ENCODE measurements at regions not wholly inside any gene's neighbourhood (a gene's known extent, or its start where the extent isn't known, plus 50 kb on each side); places are given as distances from the start of the nearest gene placed in this dataset.

GRCh38 chr2:129175051-129175450 lies 804.4 kb upstream of the RAB6C start:
- Mint-ChIP-seq H3K27ac (no peak overlapping the region), H3K36me3 (no peaks in the 10 kb centered on the region), H3K27me3 (no peaks in the 10 kb centered on the region), H3K4me1 (no peaks in the 10 kb centered on the region), H3K9me3 (peaks cover 0 to 5% (median 0%) of the 10 kb centered on the region in 7 donors), H3K4me3 (no peak overlapping the region)
- H3K27ac ChIP-seq (ENCODE audit: insufficient read depth, low read length, poor library complexity, severe bottlenecking) = no peak overlapping the region
- H3K36me3 ChIP-seq (ENCODE audit: control insufficient read depth, insufficient read depth, low read length) = no peaks in the 10 kb centered on the region
- DNase-seq = no peak
- H3K4me3 ChIP-seq (ENCODE audit: low read depth, low read length) = no peak overlapping the region
- no peak for ATAC-seq (ENCODE audit: low read depth in 2 of 2)
- H3K9me3 ChIP-seq (ENCODE audit: control insufficient read depth in 2 of 2, low read length in 2 of 2) = no peaks in the 10 kb centered on the region
- H3K4me1 ChIP-seq (ENCODE audit: control insufficient read depth, insufficient read depth, low read length, poor library complexity, severe bottlenecking) = no peaks in the 10 kb centered on the region
- no peaks in the 10 kb centered on the region for H3K27me3 ChIP-seq (ENCODE audit: control insufficient read depth, insufficient read depth, low read length)

- no peaks in the 10 kb centered on the region for H3K4me1 Mint-ChIP-seq
- H3K27ac Mint-ChIP-seq = no peak overlapping the region
- H3K4me1 ChIP-seq (ENCODE audit: control insufficient read depth, insufficient read depth, low read length, poor library complexity, severe bottlenecking) = no peaks in the 10 kb centered on the region
- H3K36me3 ChIP-seq (ENCODE audit: control insufficient read depth, insufficient read depth, low read length) = no peaks in the 10 kb centered on the region
- H3K27me3 ChIP-seq (ENCODE audit: control insufficient read depth, insufficient read depth, low read length) = no peaks in the 10 kb centered on the region
- no peaks in the 10 kb centered on the region for H3K27me3 Mint-ChIP-seq
- H3K4me3 ChIP-seq (ENCODE audit: low read depth, low read length) = no peak overlapping the region
- H3K9me3 Mint-ChIP-seq = peaks cover 0 to 5% (median 0%) of the 10 kb centered on the region in 7 donors
- H3K9me3 ChIP-seq (ENCODE audit: control insufficient read depth in 2 of 2, low read length in 2 of 2) = no peaks in the 10 kb centered on the region
- H3K27ac ChIP-seq (ENCODE audit: insufficient read depth, low read length, poor library complexity, severe bottlenecking) = no peak overlapping the region
- no peak overlapping the region for H3K4me3 Mint-ChIP-seq
- ATAC-seq (ENCODE audit: low read depth in 2 of 2) (no peak), DNase-seq (no peak)
- no peaks in the 10 kb centered on the region for H3K36me3 Mint-ChIP-seq
These were observed 803.1 kb upstream of the RAB6C start for GRCh38 chr2:129176375-129176774.

GRCh38 chr2:129178356-129178755 lies 801.1 kb upstream of the RAB6C start:
- Mint-ChIP-seq H3K9me3 (peaks cover 0 to 5% (median 0%) of the 10 kb centered on the region in 7 donors), H3K27me3 (no peaks in the 10 kb centered on the region), H3K4me3 (no peak overlapping the region), H3K27ac (no peak overlapping the region), H3K4me1 (no peaks in the 10 kb centered on the region), H3K36me3 (no peaks in the 10 kb centered on the region)
- Histone ChIP-seq H3K4me3 (ENCODE audit: low read depth, low read length) (no peak overlapping the region), H3K27me3 (ENCODE audit: control insufficient read depth, insufficient read depth, low read length) (no peaks in the 10 kb centered on the region), H3K9me3 (ENCODE audit: control insufficient read depth in 2 of 2, low read length in 2 of 2) (no peaks in the 10 kb centered on the region), H3K27ac (ENCODE audit: insufficient read depth, low read length, poor library complexity, severe bottlenecking) (no peak overlapping the region), H3K4me1 (ENCODE audit: control insufficient read depth, insufficient read depth, low read length, poor library complexity, severe bottlenecking) (no peaks in the 10 kb centered on the region), H3K36me3 (ENCODE audit: control insufficient read depth, insufficient read depth, low read length) (no peaks in the 10 kb centered on the region)
- no peak for ATAC-seq (ENCODE audit: low read depth in 2 of 2)
- DNase-seq = no peak

DNA sequence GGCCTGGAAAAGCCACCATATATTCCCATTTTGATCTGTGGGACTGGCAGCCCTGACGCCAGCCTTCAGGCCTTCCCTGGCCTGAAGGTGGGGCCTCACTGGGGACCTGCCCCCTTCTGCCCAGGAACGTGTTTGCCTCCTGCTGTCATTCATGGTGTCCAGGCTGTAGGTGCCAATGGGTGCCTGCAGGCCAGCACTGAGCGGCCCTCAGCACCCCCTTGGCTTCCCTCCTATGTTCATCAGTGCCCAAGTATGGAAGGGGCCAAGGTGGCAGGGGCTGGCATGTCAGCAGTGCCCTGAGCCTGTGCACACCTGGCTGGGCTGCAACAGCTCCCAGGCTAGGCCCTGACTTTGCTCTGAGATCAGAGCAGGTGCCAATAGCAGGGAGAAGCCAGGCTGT lies 800.3 kb upstream of the RAB6C start:
- no peaks in the 10 kb centered on the region for H3K4me1 Mint-ChIP-seq
- Histone ChIP-seq H3K4me3 (ENCODE audit: low read depth, low read length) (no peak overlapping the region), H3K4me1 (ENCODE audit: control insufficient read depth, insufficient read depth, low read length, poor library complexity, severe bottlenecking) (no peaks in the 10 kb centered on the region), H3K36me3 (ENCODE audit: control insufficient read depth, insufficient read depth, low read length) (no peaks in the 10 kb centered on the region), H3K27me3 (ENCODE audit: control insufficient read depth, insufficient read depth, low read length) (no peaks in the 10 kb centered on the region), H3K27ac (ENCODE audit: insufficient read depth, low read length, poor library complexity, severe bottlenecking) (no peak overlapping the region), H3K9me3 (ENCODE audit: control insufficient read depth in 2 of 2, low read length in 2 of 2) (no peaks in the 10 kb centered on the region)
- ATAC-seq (ENCODE audit: low read depth in 2 of 2) = no peak
- H3K4me3 Mint-ChIP-seq = no peak overlapping the region
- no peaks in the 10 kb centered on the region for H3K36me3 Mint-ChIP-seq
- peaks cover 0 to 4% (median 0%) of the 10 kb centered on the region in 7 donors for H3K9me3 Mint-ChIP-seq
- no peak for DNase-seq
- no peaks in the 10 kb centered on the region for H3K27me3 Mint-ChIP-seq
- H3K27ac Mint-ChIP-seq = no peak overlapping the region

- H3K9me3 ChIP-seq (ENCODE audit: control insufficient read depth in 2 of 2, low read length in 2 of 2) = no peaks in the 10 kb centered on the region
- Mint-ChIP-seq H3K27me3 (no peaks in the 10 kb centered on the region), H3K27ac (no peak overlapping the region), H3K36me3 (no peaks in the 10 kb centered on the region), H3K9me3 (peaks cover 0 to 4% (median 0%) of the 10 kb centered on the region in 7 donors), H3K4me3 (no peak overlapping the region), H3K4me1 (no peaks in the 10 kb centered on the region)
- H3K4me1 ChIP-seq (ENCODE audit: control insufficient read depth, insufficient read depth, low read length, poor library complexity, severe bottlenecking) = no peaks in the 10 kb centered on the region
- no peaks in the 10 kb centered on the region for H3K27me3 ChIP-seq (ENCODE audit: control insufficient read depth, insufficient read depth, low read length)
- H3K36me3 ChIP-seq (ENCODE audit: control insufficient read depth, insufficient read depth, low read length) = no peaks in the 10 kb centered on the region
- no peak overlapping the region for H3K4me3 ChIP-seq (ENCODE audit: low read depth, low read length)
- no peak for ATAC-seq (ENCODE audit: low read depth in 2 of 2)
- H3K27ac ChIP-seq (ENCODE audit: insufficient read depth, low read length, poor library complexity, severe bottlenecking) = no peak overlapping the region
- DNase-seq = no peak
These were observed 799.2 kb upstream of the RAB6C start for GRCh38 chr2:129180124-129180716.

DNA sequence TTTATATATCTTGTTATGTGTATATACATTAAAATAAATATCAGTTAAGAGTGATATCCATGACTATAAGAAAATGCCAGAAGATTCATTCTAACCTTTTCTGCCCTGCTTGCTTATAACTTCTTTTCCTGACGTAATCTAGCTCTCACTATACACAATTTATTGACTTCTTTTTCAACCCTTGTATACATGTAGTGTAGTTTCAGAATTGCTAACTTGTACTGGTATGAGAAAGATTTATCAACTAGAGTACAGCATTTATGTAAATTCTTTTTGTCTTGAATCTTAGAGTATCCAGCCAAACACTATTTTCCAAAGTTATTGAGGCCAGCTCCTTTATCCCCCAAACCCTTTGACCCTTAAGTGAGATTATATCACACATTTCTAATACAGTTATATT lies 798.0 kb upstream of the RAB6C start:
- Histone ChIP-seq H3K9me3 (ENCODE audit: control insufficient read depth in 2 of 2, low read length in 2 of 2) (no peaks in the 10 kb centered on the region), H3K36me3 (ENCODE audit: control insufficient read depth, insufficient read depth, low read length) (no peaks in the 10 kb centered on the region), H3K4me1 (ENCODE audit: control insufficient read depth, insufficient read depth, low read length, poor library complexity, severe bottlenecking) (no peaks in the 10 kb centered on the region), H3K27ac (ENCODE audit: insufficient read depth, low read length, poor library complexity, severe bottlenecking) (no peak overlapping the region), H3K4me3 (ENCODE audit: low read depth, low read length) (no peak overlapping the region), H3K27me3 (ENCODE audit: control insufficient read depth, insufficient read depth, low read length) (no peaks in the 10 kb centered on the region)
- Mint-ChIP-seq H3K4me3 (no peak overlapping the region), H3K27ac (no peak overlapping the region), H3K27me3 (no peaks in the 10 kb centered on the region), H3K4me1 (no peaks in the 10 kb centered on the region), H3K9me3 (peaks cover 0 to 3% (median 0%) of the 10 kb centered on the region in 7 donors), H3K36me3 (no peaks in the 10 kb centered on the region)
- DNase-seq (no peak), ATAC-seq (ENCODE audit: low read depth in 2 of 2) (no peak)

- ATAC-seq (ENCODE audit: low read depth in 2 of 2) (no peak), DNase-seq (no peak)
- no peak overlapping the region for H3K27ac Mint-ChIP-seq
- H3K4me3 ChIP-seq (ENCODE audit: low read depth, low read length) = no peak overlapping the region
- no peaks in the 10 kb centered on the region for H3K36me3 ChIP-seq (ENCODE audit: control insufficient read depth, insufficient read depth, low read length)
- H3K4me1 ChIP-seq (ENCODE audit: control insufficient read depth, insufficient read depth, low read length, poor library complexity, severe bottlenecking) = no peaks in the 10 kb centered on the region
- peaks cover 0 to 3% (median 0%) of the 10 kb centered on the region in 7 donors for H3K9me3 Mint-ChIP-seq
- H3K9me3 ChIP-seq (ENCODE audit: control insufficient read depth in 2 of 2, low read length in 2 of 2) = no peaks in the 10 kb centered on the region
- H3K27me3 ChIP-seq (ENCODE audit: control insufficient read depth, insufficient read depth, low read length) = no peaks in the 10 kb centered on the region
- H3K4me3 Mint-ChIP-seq = no peak overlapping the region
- no peaks in the 10 kb centered on the region for H3K36me3 Mint-ChIP-seq
- no peaks in the 10 kb centered on the region for H3K27me3 Mint-ChIP-seq
- no peaks in the 10 kb centered on the region for H3K4me1 Mint-ChIP-seq
- no peak overlapping the region for H3K27ac ChIP-seq (ENCODE audit: insufficient read depth, low read length, poor library complexity, severe bottlenecking)
These were observed 797.5 kb upstream of the RAB6C start for GRCh38 chr2:129181963-129182362.

GRCh38 chr2:129187343-129187742 lies 792.1 kb upstream of the RAB6C start:
- H3K4me3 Mint-ChIP-seq = no peak overlapping the region
- no peaks in the 10 kb centered on the region for H3K4me1 Mint-ChIP-seq
- no peaks in the 10 kb centered on the region for H3K27me3 Mint-ChIP-seq
- Histone ChIP-seq H3K4me1 (ENCODE audit: control insufficient read depth, insufficient read depth, low read length, poor library complexity, severe bottlenecking) (no peaks in the 10 kb centered on the region), H3K4me3 (ENCODE audit: low read depth, low read length) (no peak overlapping the region), H3K27ac (ENCODE audit: insufficient read depth, low read length, poor library complexity, severe bottlenecking) (no peak overlapping the region), H3K27me3 (ENCODE audit: control insufficient read depth, insufficient read depth, low read length) (no peaks in the 10 kb centered on the region), H3K9me3 (ENCODE audit: control insufficient read depth in 2 of 2, low read length in 2 of 2) (no peaks in the 10 kb centered on the region), H3K36me3 (ENCODE audit: control insufficient read depth, insufficient read depth, low read length) (no peaks in the 10 kb centered on the region)
- no peak overlapping the region for H3K27ac Mint-ChIP-seq
- H3K36me3 Mint-ChIP-seq = no peaks in the 10 kb centered on the region
- peaks cover 0 to 5% (median 0%) of the 10 kb centered on the region in 7 donors for H3K9me3 Mint-ChIP-seq
- ATAC-seq (ENCODE audit: low read depth in 2 of 2) (no peak), DNase-seq (no peak)

Data from CD4-positive, CD25-positive, alpha-beta regulatory T cell (primary cell).